Fibroblast of mammary gland (primary cell): ENCODE measurements at regions not wholly inside any gene's neighbourhood (a gene's known extent, or its start where the extent isn't known, plus 50 kb on each side); places are given as distances from the start of the nearest gene placed in this dataset.
A peak's percentile ranks its signal among the peaks of the same experiment; 100 is the strongest.
"Not testable (repeated sequence)": the region's sequence is repeated elsewhere in the genome, so short reads cannot be mapped to it uniquely, and the experiment has no call there.

Experiments used
- DNase-seq: peaks from one replicate; pipeline ENCODE4 v3.0.0-alpha.2; 2010; ENCODE audit warnings: low read depth
- H3K4me3 ChIP-seq: 2 replicates; pipeline ENCODE4 v1.5.1; 2011; ENCODE audit warnings: low read depth, mild to moderate bottlenecking, low read length, moderate library complexity; ENCODE audit not compliant: control insufficient read depth
- TF ChIP-seq, protein P1 (sequence below): conservative IDR thresholded peaks from 2 replicates; pipeline ENCODE4 v1.5.1; 2011; ENCODE audit warnings: low read depth, low read length, inconsistent platforms; ENCODE audit not compliant: control insufficient read depth, insufficient read depth

DNA sequence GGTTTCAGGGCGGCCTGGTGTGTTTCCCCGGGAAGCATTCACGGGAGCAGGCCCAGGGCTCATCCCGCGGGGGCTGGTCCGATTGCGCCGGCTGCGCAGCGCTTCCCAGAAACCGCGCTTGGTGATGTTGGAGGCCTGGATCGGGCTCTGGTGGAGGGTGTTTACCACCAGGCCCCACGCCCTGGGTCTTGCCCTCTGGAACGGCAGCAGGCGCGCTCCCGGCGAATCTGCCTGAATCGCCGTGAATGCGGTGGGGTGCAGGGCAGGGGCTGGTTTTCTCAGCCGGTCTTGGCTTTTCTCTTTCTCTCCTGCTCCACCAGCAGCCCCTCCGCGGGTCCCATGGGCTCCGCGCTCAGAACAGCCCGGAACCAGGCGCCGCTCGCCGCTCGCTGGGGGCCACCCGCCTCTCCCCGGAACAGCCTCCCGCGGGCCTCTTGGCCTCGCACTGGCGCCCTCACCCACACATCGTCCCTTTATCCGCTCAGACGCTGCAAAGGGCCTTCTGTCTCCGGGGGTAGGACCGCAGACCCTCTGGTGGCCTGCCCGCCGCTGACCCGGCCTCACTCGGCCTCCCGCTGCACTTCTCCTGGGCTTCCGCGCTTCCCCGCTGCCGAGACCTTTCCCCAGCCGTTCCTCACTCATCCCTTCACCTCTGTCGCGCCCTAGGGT lies 69.4 kb upstream of the GJB6 start:
- DNase-seq, result peak; percentile 39
- peak overlapping the region; percentile 22 for H3K4me3 ChIP-seq
- TF ChIP-seq, protein P1, sequence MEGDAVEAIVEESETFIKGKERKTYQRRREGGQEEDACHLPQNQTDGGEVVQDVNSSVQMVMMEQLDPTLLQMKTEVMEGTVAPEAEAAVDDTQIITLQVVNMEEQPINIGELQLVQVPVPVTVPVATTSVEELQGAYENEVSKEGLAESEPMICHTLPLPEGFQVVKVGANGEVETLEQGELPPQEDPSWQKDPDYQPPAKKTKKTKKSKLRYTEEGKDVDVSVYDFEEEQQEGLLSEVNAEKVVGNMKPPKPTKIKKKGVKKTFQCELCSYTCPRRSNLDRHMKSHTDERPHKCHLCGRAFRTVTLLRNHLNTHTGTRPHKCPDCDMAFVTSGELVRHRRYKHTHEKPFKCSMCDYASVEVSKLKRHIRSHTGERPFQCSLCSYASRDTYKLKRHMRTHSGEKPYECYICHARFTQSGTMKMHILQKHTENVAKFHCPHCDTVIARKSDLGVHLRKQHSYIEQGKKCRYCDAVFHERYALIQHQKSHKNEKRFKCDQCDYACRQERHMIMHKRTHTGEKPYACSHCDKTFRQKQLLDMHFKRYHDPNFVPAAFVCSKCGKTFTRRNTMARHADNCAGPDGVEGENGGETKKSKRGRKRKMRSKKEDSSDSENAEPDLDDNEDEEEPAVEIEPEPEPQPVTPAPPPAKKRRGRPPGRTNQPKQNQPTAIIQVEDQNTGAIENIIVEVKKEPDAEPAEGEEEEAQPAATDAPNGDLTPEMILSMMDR, result no peak

DNA sequence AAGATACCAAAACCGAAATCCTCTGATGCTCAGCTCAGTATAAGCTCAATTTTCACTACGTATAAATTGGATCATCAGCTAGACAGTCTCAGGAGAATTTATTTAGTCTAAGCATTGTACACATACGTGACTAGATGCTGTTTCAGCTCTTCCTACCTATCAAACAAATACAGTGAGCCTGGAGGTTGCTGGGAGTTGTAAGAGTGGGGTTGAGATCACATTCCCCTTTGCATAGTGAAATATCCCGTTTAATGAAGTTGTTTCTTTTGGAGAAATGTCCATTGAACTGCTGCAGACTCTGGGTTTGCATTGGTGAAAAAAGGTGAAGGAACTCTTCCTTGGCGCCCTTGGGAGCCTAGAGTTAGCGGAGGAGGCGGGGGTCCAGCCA lies 68.9 kb upstream of the GJB6 start:
- no peak overlapping the region for H3K4me3 ChIP-seq
- TF ChIP-seq, protein P1, result no peak
- no peak for DNase-seq

DNA sequence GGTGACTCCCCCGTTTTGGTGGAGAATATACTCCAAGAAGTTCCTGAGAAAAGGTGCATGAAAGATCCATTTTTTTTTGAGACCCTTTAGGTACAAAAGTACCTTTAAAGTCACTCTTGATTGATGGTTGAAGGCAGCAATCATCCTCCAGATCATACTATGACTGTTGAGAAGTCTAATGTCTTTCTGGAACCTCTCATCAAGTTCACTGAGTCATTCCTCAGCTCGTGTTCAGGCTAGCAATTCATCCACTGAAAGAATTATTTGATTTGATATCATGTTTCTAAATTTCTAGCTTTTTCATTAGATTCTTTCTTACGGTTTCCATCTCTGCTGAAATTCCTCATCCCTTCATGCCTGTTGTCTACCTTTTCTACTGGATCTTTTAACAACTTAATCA lies 65.1 kb upstream of the GJB6 start:
- no peak overlapping the region for H3K4me3 ChIP-seq
- DNase-seq, result no peak
- TF ChIP-seq, protein P1, result no peak

DNA sequence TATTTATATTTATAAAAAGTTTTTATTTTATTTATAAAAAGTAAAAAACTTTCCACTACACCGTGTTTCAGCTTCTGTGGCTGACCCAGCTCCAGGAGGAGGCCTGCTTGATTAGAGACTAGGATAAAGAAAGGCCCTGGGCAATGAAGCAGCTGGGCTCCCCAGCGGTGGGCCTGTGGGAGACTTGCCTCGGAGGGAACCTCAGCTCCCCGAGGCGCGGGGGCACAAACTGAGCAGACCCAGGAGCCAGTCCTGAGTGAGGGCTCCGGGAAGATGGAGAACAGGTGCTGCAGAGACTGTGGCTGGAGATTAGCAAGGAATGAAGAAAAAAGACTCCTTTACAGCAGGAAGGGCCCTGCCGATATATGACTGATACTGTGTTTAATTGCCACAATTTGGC lies 63.8 kb upstream of the GJB6 start:
- TF ChIP-seq, protein P1, result no peak
- no peak overlapping the region for H3K4me3 ChIP-seq
- DNase-seq, result no peak

DNA sequence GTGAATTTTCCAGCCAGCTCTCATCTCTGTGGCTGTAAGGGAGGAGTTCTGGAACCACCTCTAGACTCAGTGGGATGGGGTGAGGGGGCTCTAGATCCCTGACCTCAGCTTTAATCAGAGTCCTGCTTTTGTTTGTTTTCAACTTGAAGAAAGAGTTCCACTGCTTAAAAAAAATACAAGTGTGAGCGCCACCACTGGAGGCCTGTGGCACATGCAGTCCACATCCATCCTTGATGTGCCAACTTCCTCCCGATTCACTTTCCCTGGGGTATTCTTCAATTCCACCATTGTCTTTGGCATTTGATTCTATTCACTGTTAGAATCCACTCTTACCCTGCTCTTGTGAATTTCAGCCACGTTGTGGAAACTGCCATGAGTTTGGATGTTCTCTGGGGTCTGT lies 62.4 kb upstream of the GJB6 start:
- DNase-seq, result peak; percentile 15
- TF ChIP-seq, protein P1, result peak; percentile 22
- H3K4me3 ChIP-seq, result no peak overlapping the region

DNA sequence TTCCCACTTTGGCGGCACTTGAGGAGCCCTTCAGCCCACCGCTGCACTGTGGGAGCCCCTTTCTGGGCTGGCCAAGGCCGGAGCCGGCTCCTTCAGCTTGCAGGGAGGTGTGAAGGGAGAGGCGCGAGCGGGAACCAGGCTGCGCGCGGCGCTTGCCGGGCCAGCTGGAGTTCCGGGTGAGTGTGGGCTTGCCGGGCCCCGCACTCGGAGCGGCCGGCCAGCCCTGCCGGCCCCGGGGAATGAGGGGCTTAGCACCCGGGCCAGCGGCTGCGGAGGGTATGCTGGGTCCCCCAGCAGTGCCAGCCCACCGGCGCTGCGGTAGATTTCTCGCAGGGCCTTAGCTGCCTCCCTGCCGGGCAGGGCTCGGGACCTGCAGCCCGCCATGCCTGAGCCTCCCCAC lies 60.2 kb upstream of the GJB6 start:
- DNase-seq, H3K4me3 ChIP-seq: not testable (repeated sequence)

DNA sequence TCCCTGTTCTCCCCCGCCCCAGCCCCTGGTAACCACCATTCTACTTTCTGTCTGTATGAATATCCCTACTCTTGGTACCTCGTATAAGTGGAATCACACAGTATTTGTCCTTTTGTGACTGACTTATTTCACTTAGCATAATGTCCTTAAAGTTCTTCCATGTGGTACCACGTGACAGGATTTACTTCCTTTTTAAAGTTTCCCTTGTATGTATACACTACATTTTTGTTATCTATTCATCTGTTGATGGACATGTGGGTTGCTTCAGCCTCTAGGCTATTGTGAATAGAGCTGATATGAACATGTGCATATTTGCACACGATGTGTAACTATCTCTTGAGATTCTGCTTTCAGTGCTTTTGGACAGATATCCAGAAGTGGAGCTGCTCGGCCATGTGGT lies 59.6 kb upstream of the GJB6 start:
- TF ChIP-seq, protein P1, result no peak
- H3K4me3 ChIP-seq, result no peak overlapping the region
- DNase-seq, result no peak
